H1 (cell line): ENCODE measurements at regions not wholly inside any gene's neighbourhood (a gene's known extent, or its start where the extent isn't known, plus 50 kb on each side); places are given as distances from the start of the nearest gene placed in this dataset.

Source experiments
- CTCF ChIA-PET: fragments of 300-600 bp; sonication (Branson Sonifier 250); formaldehyde crosslinking; loops from one replicate; lab custom pipeline; 2021; ENCODE audit not compliant: partially characterized antibody; lab: Charles Lee
- POLR2A ChIA-PET: fragments of 300-600 bp; sonication (Branson Sonifier 250); formaldehyde crosslinking; loops from one replicate; lab custom pipeline; 2021; ENCODE audit warnings: inconsistent platforms; ENCODE audit not compliant: partially characterized antibody; lab: Charles Lee
- DNase-seq, 2 experiments: peaks; one replicate each; pipeline versions ENCODE4 v3.0.0 to v3.0.0-alpha.2; 2010 to 2022; ENCODE audit warnings: low spot score in 2 of 2, low read depth in 1 of 2, mixed read lengths in 1 of 2
- FAIRE-seq: peaks from 2 replicates; lab custom pipeline; 2011; peaks lifted over from hg19 to GRCh38; lab: Jason Lieb, UNC
- H2AFZ ChIP-seq: 2 replicates; pipeline ENCODE4 v1.8.1; 2012; ENCODE audit warnings: low read length, inconsistent platforms
- H2AK5ac ChIP-seq: 2 replicates; pipeline ENCODE4 v1.6.1; 2013; ENCODE audit warnings: low read depth, low read length
- H2BK120ac ChIP-seq: replicated peaks from 2 replicates; pipeline ENCODE3; 2013; ENCODE audit warnings: low read depth, low read length, inconsistent platforms
- H2BK12ac ChIP-seq: 2 replicates; pipeline ENCODE4 v1.6.1; 2013; ENCODE audit warnings: low read depth, low read length
- H2BK15ac ChIP-seq: 2 replicates; pipeline ENCODE4 v1.6.1; 2013; ENCODE audit warnings: low read length
- H2BK20ac ChIP-seq: 2 replicates; pipeline ENCODE4 v1.6.1; 2013; ENCODE audit warnings: low read length
- H2BK5ac ChIP-seq: 2 replicates; pipeline ENCODE4 v1.6.1; 2013; ENCODE audit warnings: low read depth, low read length
- H3K14ac ChIP-seq: 2 replicates; pipeline ENCODE4 v1.6.1; 2013; ENCODE audit warnings: inconsistent platforms; ENCODE audit not compliant: insufficient read length
- H3K18ac ChIP-seq: 2 replicates; pipeline ENCODE4 v1.6.1; 2013; ENCODE audit warnings: low read length; ENCODE audit errors: extremely low read depth
- H3K23ac ChIP-seq: 2 replicates; pipeline ENCODE4 v1.6.1; 2013; ENCODE audit warnings: inconsistent platforms; ENCODE audit not compliant: insufficient read length
- H3K23me2 ChIP-seq: 2 replicates; pipeline ENCODE4 v1.6.1; 2013; ENCODE audit warnings: low read depth, low read length
- H3K27ac ChIP-seq: 2 replicates; pipeline ENCODE4 v1.6.1; 2011; ENCODE audit warnings: low read depth, low read length, inconsistent platforms
- H3K27me3 ChIP-seq, 4 experiments: replicated peaks in 1 of 4; 1 replicate in 1 of 4; 2 replicates in 3 of 4; pipeline versions ENCODE4 v1.6.1 to v1.8.1; 2011 to 2013; ENCODE audit warnings: low read length in 3 of 4, mild to moderate bottlenecking in 3 of 4, inconsistent platforms in 2 of 4, mixed read lengths in 2 of 4, moderate library complexity in 1 of 4; ENCODE audit not compliant: control insufficient read depth in 3 of 4, insufficient read depth in 3 of 4; ENCODE audit errors: extremely low read depth in 1 of 4
- H3K36me3 ChIP-seq, 4 experiments: 2 replicates each; pipeline versions ENCODE4 v1.6.1 to v1.8.1; 2011 to 2013; ENCODE audit warnings: mild to moderate bottlenecking in 4 of 4, low read length in 3 of 4, moderate library complexity in 2 of 4, control low read depth in 1 of 4, inconsistent platforms in 1 of 4; ENCODE audit not compliant: insufficient read depth in 4 of 4, control insufficient read depth in 2 of 4
- H3K4ac ChIP-seq: replicated peaks from 2 replicates; pipeline ENCODE3; 2013; ENCODE audit warnings: low read length, low read depth, mixed read lengths, inconsistent platforms; ENCODE audit not compliant: insufficient read length
- H3K4me1 ChIP-seq, 4 experiments: replicated peaks in 1 of 4; 1 replicate in 1 of 4; 2 replicates in 3 of 4; pipeline versions ENCODE4 v1.6.1 to v1.8.1; 2011 to 2013; ENCODE audit warnings: low read length in 3 of 4, inconsistent platforms in 2 of 4, mixed read lengths in 1 of 4; ENCODE audit not compliant: insufficient read depth in 4 of 4, control insufficient read depth in 3 of 4
- H3K4me2 ChIP-seq, 2 experiments: 2 replicates each; pipeline versions ENCODE4 v1.6.1 to v1.8.1; 2011 to 2013; ENCODE audit warnings: low read depth in 2 of 2, low read length in 2 of 2, control low read depth in 1 of 2, inconsistent platforms in 1 of 2, mild to moderate bottlenecking in 1 of 2; ENCODE audit not compliant: insufficient read depth in 1 of 2
- H3K4me3 ChIP-seq, 4 experiments: fragments of 200-600, 300-600 bp in 1 of 4; sonication (generic), shearing (Covaris generic), sonication (Bioruptor Twin) in 1 of 4; 2 replicates each; pipeline versions ENCODE4 v1.5.1 to v1.8.1; 2011 to 2016; ENCODE audit warnings: low read length in 4 of 4, low read depth in 3 of 4, control low read depth in 2 of 4, inconsistent platforms in 2 of 4, mild to moderate bottlenecking in 2 of 4, mixed read lengths in 1 of 4, moderate library complexity in 1 of 4; ENCODE audit not compliant: insufficient read depth in 2 of 4; ENCODE audit errors: extremely low read depth in 1 of 4
- H3K56ac ChIP-seq: replicated peaks from 2 replicates; pipeline ENCODE3; 2013; ENCODE audit warnings: low read depth, mild to moderate bottlenecking, mixed read lengths, low read length, inconsistent platforms; ENCODE audit not compliant: insufficient read length
- H3K79me1 ChIP-seq: 2 replicates; pipeline ENCODE4 v1.6.1; 2013; ENCODE audit warnings: low read depth, low read length, control low read depth
- H3K79me2 ChIP-seq, 2 experiments: 2 replicates each; pipeline versions ENCODE4 v1.6.1 to v1.8.1; 2012 to 2013; ENCODE audit warnings: low read length in 2 of 2, mild to moderate bottlenecking in 2 of 2, inconsistent platforms in 1 of 2; ENCODE audit not compliant: insufficient read depth in 2 of 2, control insufficient read depth in 1 of 2
- H3K9ac ChIP-seq, 4 experiments: replicated peaks in 1 of 4; 1 replicate in 1 of 4; 2 replicates in 3 of 4; pipeline versions ENCODE4 v1.6.1 to v1.8.1; 2011 to 2013; ENCODE audit warnings: low read depth in 3 of 4, low read length in 3 of 4, control low read depth in 2 of 4, mild to moderate bottlenecking in 2 of 4, moderate library complexity in 2 of 4, inconsistent platforms in 1 of 4; ENCODE audit errors: extremely low read depth in 1 of 4
- H3K9me3 ChIP-seq, 2 experiments: 2 replicates each; pipeline versions ENCODE4 v1.6.1 to v1.8.1; 2012 to 2013; ENCODE audit warnings: mild to moderate bottlenecking in 2 of 2, moderate library complexity in 2 of 2, control low read depth in 1 of 2, inconsistent platforms in 1 of 2, low read depth in 1 of 2, low read length in 1 of 2, mixed read lengths in 1 of 2; ENCODE audit not compliant: insufficient read depth in 2 of 2
- H4K20me1 ChIP-seq, 2 experiments: replicated peaks in 1 of 2; 2 replicates each; pipeline versions ENCODE3 to v1.8.1; 2011 to 2013; ENCODE audit warnings: inconsistent platforms in 2 of 2, low read length in 2 of 2, mild to moderate bottlenecking in 1 of 2; ENCODE audit not compliant: insufficient read depth in 2 of 2, control insufficient read depth in 1 of 2
- H4K5ac ChIP-seq: 2 replicates; pipeline ENCODE4 v1.6.1; 2013; ENCODE audit warnings: low read length, low read depth, mixed read lengths, inconsistent platforms; ENCODE audit not compliant: insufficient read length
- H4K8ac ChIP-seq: 2 replicates; pipeline ENCODE4 v1.8.0; 2013; ENCODE audit warnings: mild to moderate bottlenecking, moderate library complexity, low read length, inconsistent platforms; ENCODE audit not compliant: insufficient read depth; ENCODE audit errors: extremely low read depth
- H4K91ac ChIP-seq: replicated peaks from 2 replicates; pipeline ENCODE3; 2013; ENCODE audit warnings: low read length, mixed read lengths, inconsistent platforms; ENCODE audit not compliant: insufficient read length
- GABPA ChIP-seq: IDR thresholded peaks from 2 replicates; pipeline ENCODE4 v1.6.1; 2011; ENCODE audit warnings: mild to moderate bottlenecking, low read length, moderate library complexity, borderline replicate concordance; ENCODE audit not compliant: insufficient read depth
- WGBS, 2 experiments: shearing (Covaris generic) in 1 of 2; methylation state at CpG; one replicate each; pipeline versions ENCODE4 v1.1.6 to v1.1.7; 2013 to 2015; ENCODE audit warnings: low lambda C conversion rate in 2 of 2, mixed read lengths in 2 of 2, inconsistent platforms in 1 of 2, low coverage in 1 of 2, missing lambda C conversion rate in 1 of 2; ENCODE audit not compliant: insufficient replicate concordance in 2 of 2, insufficient coverage in 1 of 2, insufficient read length in 1 of 2; ENCODE audit errors: extremely low coverage in 1 of 2, missing lambda C conversion rate in 1 of 2; 5-methylcytosine and 5-hydroxymethylcytosine counted together
- TF ChIP-seq, protein P1 (sequence below): IDR thresholded peaks from 2 replicates; pipeline ENCODE4 v1.6.1; 2011; ENCODE audit warnings: low read length, improper control_type of control experiment

DNA sequence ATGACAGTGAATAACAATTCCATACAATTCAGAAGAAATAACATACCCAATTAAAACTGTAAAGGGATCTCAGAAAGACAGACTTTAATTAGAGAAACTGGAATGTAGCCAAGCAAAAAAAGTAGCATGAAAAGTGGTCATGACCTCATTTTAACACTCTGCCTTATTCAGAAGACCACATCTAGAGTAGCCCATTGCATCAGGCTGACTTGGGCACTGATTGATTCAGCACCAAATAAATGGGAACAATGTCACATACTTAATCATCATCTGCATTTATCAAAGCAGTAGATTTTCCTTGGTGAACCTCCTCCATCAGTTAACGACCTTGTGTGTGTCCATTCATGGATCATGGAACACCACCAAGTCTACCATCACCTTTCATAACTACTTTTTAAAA, 992.1 kb downstream of the NR2F1-AS1 start:
- ChIA-PET POLR2A (no interaction called here), CTCF (no interaction called here)
- no peak for DNase-seq
- Histone ChIP-seq H4K8ac (no peak overlapping the region), H3K36me3 (no peaks in the 10 kb centered on the region), H4K5ac (no peak overlapping the region), H3K79me1 (no peaks in the 10 kb centered on the region), H3K14ac (no peak overlapping the region), H2AK5ac (no peak overlapping the region), H3K56ac (no peak overlapping the region), H2BK15ac (no peak overlapping the region), H3K4me1 (no peaks in the 10 kb centered on the region), H3K9me3 (no peaks in the 10 kb centered on the region), H2BK20ac (no peak overlapping the region), H3K4me2 (no peak overlapping the region), H4K20me1 (no peaks in the 10 kb centered on the region), H3K79me2 (no peaks in the 10 kb centered on the region), H3K4ac (no peak overlapping the region), H4K91ac (no peak overlapping the region), H3K9ac (peak overlapping the region in 1 of 4 experiments; percentile 8; a peak in 1 of 7 replicates), H2AFZ (no peak overlapping the region), H2BK12ac (no peak overlapping the region), H2BK120ac (no peak overlapping the region), H3K4me3 (no peak overlapping the region), H3K23me2 (no peaks in the 10 kb centered on the region), H3K18ac (no peak overlapping the region), H3K27ac (no peak overlapping the region), H3K23ac (no peak overlapping the region), H3K27me3 (no peaks in the 10 kb centered on the region), H2BK5ac (no peak overlapping the region)
- FAIRE-seq, result no peak
- TF ChIP-seq, protein P1, sequence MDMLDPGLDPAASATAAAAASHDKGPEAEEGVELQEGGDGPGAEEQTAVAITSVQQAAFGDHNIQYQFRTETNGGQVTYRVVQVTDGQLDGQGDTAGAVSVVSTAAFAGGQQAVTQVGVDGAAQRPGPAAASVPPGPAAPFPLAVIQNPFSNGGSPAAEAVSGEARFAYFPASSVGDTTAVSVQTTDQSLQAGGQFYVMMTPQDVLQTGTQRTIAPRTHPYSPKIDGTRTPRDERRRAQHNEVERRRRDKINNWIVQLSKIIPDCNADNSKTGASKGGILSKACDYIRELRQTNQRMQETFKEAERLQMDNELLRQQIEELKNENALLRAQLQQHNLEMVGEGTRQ, result no peak
- no peak for TF ChIP-seq GABPA
- 76% methylated on average over 1 of the region's 1 CpG; no CpG with 5 or more reads in 1 of the 2 experiments for WGBS, 2 experiments
